ENCODE measurements at regions not wholly inside any gene's neighbourhood (a gene's known extent, or its start where the extent isn't known, plus 50 kb on each side); places are given as distances from the start of the nearest gene placed in this dataset.
"Not testable (repeated sequence)": the region's sequence is repeated elsewhere in the genome, so short reads cannot be mapped to it uniquely, and the experiment has no call there.

GRCh38 chr4:129254126-129254525, 158.2 kb downstream of the C4orf33 start:
- Histone ChIP-seq H3K36me3 (ENCODE audit: control insufficient read depth, insufficient read depth, low read length) (no peaks in the 10 kb centered on the region), H3K27me3 (ENCODE audit: control insufficient read depth, insufficient read depth, low read length) (no peaks in the 10 kb centered on the region), H3K4me3 (ENCODE audit: low read depth, low read length) (no peak overlapping the region)
- TF ChIP-seq CTCF (IDR thresholded peaks at IDR 0.05; ENCODE audit: insufficient read depth, low read length, severe bottlenecking): no peak
- no peak for FAIRE-seq
- no peak for DNase-seq (ENCODE audit: low read depth)

GRCh38 chr4:129254526-129254925, 158.6 kb downstream of the C4orf33 start:
- DNase-seq (ENCODE audit: low read depth) (no peak), FAIRE-seq (no peak)
- no peak overlapping the region for H3K4me3 ChIP-seq (ENCODE audit: low read depth, low read length)
- no peaks in the 10 kb centered on the region for H3K36me3 ChIP-seq (ENCODE audit: control insufficient read depth, insufficient read depth, low read length)
- no peak for TF ChIP-seq CTCF (IDR thresholded peaks at IDR 0.05; ENCODE audit: insufficient read depth, low read length, severe bottlenecking)
- H3K27me3 ChIP-seq (ENCODE audit: control insufficient read depth, insufficient read depth, low read length): no peaks in the 10 kb centered on the region

- DNase-seq (ENCODE audit: low read depth) (no peak), FAIRE-seq (no peak)
- no peaks in the 10 kb centered on the region for H3K36me3 ChIP-seq (ENCODE audit: control insufficient read depth, insufficient read depth, low read length)
- TF ChIP-seq CTCF (IDR thresholded peaks at IDR 0.05; ENCODE audit: insufficient read depth, low read length, severe bottlenecking): no peak
- H3K4me3 ChIP-seq (ENCODE audit: low read depth, low read length): no peak overlapping the region
- no peaks in the 10 kb centered on the region for H3K27me3 ChIP-seq (ENCODE audit: control insufficient read depth, insufficient read depth, low read length)
Observed at GRCh38 chr4:129261584-129261983, 165.6 kb downstream of the C4orf33 start.

- DNase-seq (ENCODE audit: low read depth): no peak
- no peak overlapping the region for H3K4me3 ChIP-seq (ENCODE audit: low read depth, low read length)
- no peaks in the 10 kb centered on the region for H3K27me3 ChIP-seq (ENCODE audit: control insufficient read depth, insufficient read depth, low read length)
- TF ChIP-seq CTCF (IDR thresholded peaks at IDR 0.05; ENCODE audit: insufficient read depth, low read length, severe bottlenecking): no peak
- H3K36me3 ChIP-seq (ENCODE audit: control insufficient read depth, insufficient read depth, low read length): no peaks in the 10 kb centered on the region
- no peak for FAIRE-seq
Observed at GRCh38 chr4:129264008-129264657, 168.2 kb downstream of the C4orf33 start.

- no peak for DNase-seq (ENCODE audit: low read depth)
- no peak for FAIRE-seq
- Histone ChIP-seq H3K27me3 (ENCODE audit: control insufficient read depth, insufficient read depth, low read length) (peaks cover 2% of the 10 kb centered on the region), H3K4me3 (ENCODE audit: low read depth, low read length) (no peak overlapping the region), H3K36me3 (ENCODE audit: control insufficient read depth, insufficient read depth, low read length) (no peaks in the 10 kb centered on the region)
- no peak for TF ChIP-seq CTCF (IDR thresholded peaks at IDR 0.05; ENCODE audit: insufficient read depth, low read length, severe bottlenecking)
Observed at GRCh38 chr4:129278868-129279267, 182.9 kb downstream of the C4orf33 start.

GRCh38 chr4:129282293-129282692, 186.3 kb downstream of the C4orf33 start:
- DNase-seq (ENCODE audit: low read depth) (no peak), FAIRE-seq (no peak)
- no peak for TF ChIP-seq CTCF (IDR thresholded peaks at IDR 0.05; ENCODE audit: insufficient read depth, low read length, severe bottlenecking)
- H3K36me3 ChIP-seq (ENCODE audit: control insufficient read depth, insufficient read depth, low read length): no peaks in the 10 kb centered on the region
- no peak overlapping the region for H3K4me3 ChIP-seq (ENCODE audit: low read depth, low read length)
- peaks cover 2% of the 10 kb centered on the region for H3K27me3 ChIP-seq (ENCODE audit: control insufficient read depth, insufficient read depth, low read length)

GRCh38 chr4:129292194-129292593, 196.2 kb downstream of the C4orf33 start:
- not testable (repeated sequence) for FAIRE-seq

More at GRCh38 chr4:129292194-129292593, 196.2 kb downstream of the C4orf33 start:
- H3K36me3 ChIP-seq (ENCODE audit: control insufficient read depth, insufficient read depth, low read length); H3K4me3 ChIP-seq (ENCODE audit: low read depth, low read length); H3K27me3 ChIP-seq (ENCODE audit: control insufficient read depth, insufficient read depth, low read length); DNase-seq (ENCODE audit: low read depth): not testable (repeated sequence)
